HEK293 (cell line): ENCODE measurements at regions not wholly inside any gene's neighbourhood (a gene's known extent, or its start where the extent isn't known, plus 50 kb on each side); places are given as distances from the start of the nearest gene placed in this dataset.

Source experiments
- AEBP2 ChIP-seq: fragments of 450-650 bp; formaldehyde crosslinking; IDR thresholded peaks from 2 replicates; pipeline ENCODE4 v1.5.1; 2016; ENCODE audit warnings: missing biosample characterization, missing genetic modification characterization, borderline replicate concordance
- CTCF ChIP-seq: fragments of 450-650 bp; formaldehyde crosslinking; IDR thresholded peaks from 2 replicates; pipeline ENCODE4 v1.5.1; 2016; ENCODE audit warnings: missing biosample characterization, missing genetic modification characterization
- OVOL3 ChIP-seq: fragments of 450-650 bp; formaldehyde crosslinking; IDR thresholded peaks from 2 replicates; pipeline ENCODE4 v1.5.1; 2016; ENCODE audit warnings: missing biosample characterization, missing genetic modification characterization
- RBAK ChIP-seq: fragments of 450-650 bp; formaldehyde crosslinking; IDR thresholded peaks from 2 replicates; pipeline ENCODE4 v1.5.1; 2016; ENCODE audit warnings: missing biosample characterization, missing genetic modification characterization
- TCF7L2 ChIP-seq: IDR thresholded peaks from 2 replicates; pipeline ENCODE4 v1.6.1; 2011; ENCODE audit warnings: low read depth, mild to moderate bottlenecking, inconsistent platforms, low read length, moderate library complexity, borderline replicate concordance
- ZBTB10 ChIP-seq: fragments of 450-650 bp; formaldehyde crosslinking; IDR thresholded peaks from 2 replicates; pipeline ENCODE4 v1.5.1; 2016; ENCODE audit warnings: missing biosample characterization, missing genetic modification characterization
- ZBTB7A ChIP-seq: fragments of 450-650 bp; formaldehyde crosslinking; IDR thresholded peaks from 2 replicates; pipeline ENCODE4 v1.5.1; 2016; ENCODE audit warnings: low read depth, missing biosample characterization, missing genetic modification characterization
- ZNF140 ChIP-seq: fragments of 450-650 bp; formaldehyde crosslinking; IDR thresholded peaks from 2 replicates; pipeline ENCODE4 v1.5.1; 2016; ENCODE audit warnings: missing biosample characterization, missing genetic modification characterization
- ZNF777 ChIP-seq: fragments of 450-650 bp; formaldehyde crosslinking; IDR thresholded peaks from 2 replicates; pipeline ENCODE4 v1.5.1; 2017; ENCODE audit warnings: missing biosample characterization, missing genetic modification characterization, borderline replicate concordance

- TF ChIP-seq CTCF (no peak), ZBTB10 (tag by site-specific recombination) (no peak), ZNF777 (no peak), AEBP2 (no peak), RBAK (tag by site-specific recombination) (no peak), ZNF140 (no peak), ZBTB7A (tag by site-specific recombination) (no peak), TCF7L2 (no peak), OVOL3 (tag by site-specific recombination) (no peak)
Observed at GRCh38 chr16:51559901-51560300, 408.8 kb upstream of the SALL1 start.
